WTC11 (cell line): ENCODE measurements at regions not wholly inside any gene's neighbourhood (a gene's known extent, or its start where the extent isn't known, plus 50 kb on each side); places are given as distances from the start of the nearest gene placed in this dataset.

Source experiments
- ATAC-seq: fragments of 200-7000 bp; cut with Tn5 transposase; 2 replicates; pipeline ENCODE4 v1.10.0; 2021; ENCODE audit warnings: mild to moderate bottlenecking, moderate library complexity
- CTCF ChIA-PET: fragments of 300-600 bp; sonication (Branson Sonifier 250); formaldehyde crosslinking; loops from one replicate; lab custom pipeline; 2021; ENCODE audit warnings: antibody characterized with exemption; lab: Charles Lee
- POLR2A ChIA-PET: fragments of 350-600 bp; sonication (Branson Sonifier 250); formaldehyde crosslinking; loops from one replicate; lab custom pipeline; 2021; ENCODE audit warnings: antibody characterized with exemption; lab: Charles Lee
- DNase-seq: peaks from one replicate; pipeline ENCODE4 v3.0.0; 2021; ENCODE audit warnings: low spot score
- H3K27ac Mint-ChIP-seq: 2 replicates; pipeline ENCODE4 v1.8.0; 2021; ENCODE audit warnings: mixed read lengths
- H3K27me3 Mint-ChIP-seq: 2 replicates; pipeline ENCODE4 v1.8.0; 2021; ENCODE audit warnings: low read depth, mild to moderate bottlenecking, moderate library complexity, mixed read lengths
- H3K36me3 Mint-ChIP-seq: 2 replicates; pipeline ENCODE4 v1.8.0; 2021; ENCODE audit warnings: mixed read lengths
- H3K4me1 Mint-ChIP-seq: 2 replicates; pipeline ENCODE4 v1.8.0; 2022; ENCODE audit warnings: mixed read lengths
- H3K4me3 Mint-ChIP-seq: 2 replicates; pipeline ENCODE4 v1.8.0; 2021; ENCODE audit warnings: mild to moderate bottlenecking, moderate library complexity, mixed read lengths
- H3K9me3 Mint-ChIP-seq: 2 replicates; pipeline ENCODE4 v1.8.0; 2021; ENCODE audit warnings: mixed read lengths
- CREM ChIP-seq: sonication (generic); formaldehyde crosslinking; IDR thresholded peaks from 2 replicates; pipeline ENCODE4 v1.8.1; 2022; ENCODE audit warnings: mild to moderate bottlenecking, missing genetic modification reagents, moderate library complexity
- CTCF ChIP-seq: fragments of 200-600 bp; IDR thresholded peaks from 2 replicates; pipeline ENCODE4 v1.8.0; 2022; ENCODE audit warnings: antibody characterized with exemption
- E2F5 ChIP-seq: sonication (generic); formaldehyde crosslinking; IDR thresholded peaks from 2 replicates; pipeline ENCODE4 v1.8.1; 2022; ENCODE audit warnings: mild to moderate bottlenecking, moderate library complexity, missing genetic modification reagents
- ERG ChIP-seq: fragments of 250-450 bp; sonication (Bioruptor Pico); IDR thresholded peaks from 2 replicates; pipeline ENCODE4 v1.8.0; 2021; ENCODE audit warnings: mild to moderate bottlenecking
- ESRRA ChIP-seq: sonication (generic); formaldehyde crosslinking; IDR thresholded peaks from 2 replicates; pipeline ENCODE4 v1.8.1; 2022; ENCODE audit warnings: mild to moderate bottlenecking, missing genetic modification reagents, borderline replicate concordance
- HMGA2 ChIP-seq: fragments of 250-450 bp; sonication (Bioruptor Pico); IDR thresholded peaks from 2 replicates; pipeline ENCODE4 v1.4.0; 2021; ENCODE audit warnings: mild to moderate bottlenecking, moderate library complexity
- HMGXB4 ChIP-seq: sonication (generic); formaldehyde crosslinking; IDR thresholded peaks from 2 replicates; pipeline ENCODE4 v1.8.1; 2023; ENCODE audit warnings: mild to moderate bottlenecking, moderate library complexity, missing genetic modification reagents
- IRF2 ChIP-seq: sonication (generic); formaldehyde crosslinking; IDR thresholded peaks from 2 replicates; pipeline ENCODE4 v1.8.0; 2022; ENCODE audit warnings: low read depth, missing genetic modification reagents, borderline replicate concordance
- NR3C1 ChIP-seq: sonication (generic); formaldehyde crosslinking; conservative IDR thresholded peaks from 2 replicates; pipeline ENCODE4 v1.8.1; 2023; ENCODE audit warnings: low read depth, mild to moderate bottlenecking, missing genetic modification reagents
- PRDM15 ChIP-seq: sonication (generic); formaldehyde crosslinking; IDR thresholded peaks from 2 replicates; pipeline ENCODE4 v1.8.0; 2022; ENCODE audit warnings: missing genetic modification reagents
- PRRX2 ChIP-seq: fragments of 250-450 bp; sonication (Bioruptor Pico); IDR thresholded peaks from 2 replicates; pipeline ENCODE4 v1.8.0; 2021; ENCODE audit warnings: mild to moderate bottlenecking
- SMAD3 ChIP-seq: sonication (generic); formaldehyde crosslinking; IDR thresholded peaks from 2 replicates; pipeline ENCODE4 v1.8.0; 2022; ENCODE audit warnings: missing genetic modification reagents, mild to moderate bottlenecking, borderline replicate concordance
- SMAD4 ChIP-seq: sonication (generic); formaldehyde crosslinking; IDR thresholded peaks from 2 replicates; pipeline ENCODE4 v1.8.0; 2022; ENCODE audit warnings: mild to moderate bottlenecking, missing genetic modification reagents
- TEAD1 ChIP-seq: sonication (generic); formaldehyde crosslinking; IDR thresholded peaks from 2 replicates; pipeline ENCODE4 v1.8.0; 2022; ENCODE audit warnings: mild to moderate bottlenecking, missing genetic modification reagents
- TEAD4 ChIP-seq: sonication (generic); formaldehyde crosslinking; IDR thresholded peaks from 2 replicates; pipeline ENCODE4 v1.8.0; 2022; ENCODE audit warnings: mild to moderate bottlenecking, missing genetic modification reagents
- TP53 ChIP-seq: sonication (generic); formaldehyde crosslinking; IDR thresholded peaks from 2 replicates; pipeline ENCODE4 v1.8.1; 2023; ENCODE audit warnings: mild to moderate bottlenecking, missing genetic modification reagents
- ZBTB21 ChIP-seq: sonication (generic); formaldehyde crosslinking; IDR thresholded peaks from 2 replicates; pipeline ENCODE4 v1.8.1; 2023; ENCODE audit warnings: mild to moderate bottlenecking, missing genetic modification reagents, borderline replicate concordance
- ZNF263 ChIP-seq: sonication (generic); formaldehyde crosslinking; IDR thresholded peaks from 2 replicates; pipeline ENCODE4 v1.8.1; 2022; ENCODE audit warnings: low read depth, mild to moderate bottlenecking, moderate library complexity, missing genetic modification reagents
- ZNF416 ChIP-seq: fragments of 250-450 bp; sonication (Bioruptor Pico); IDR thresholded peaks from 2 replicates; pipeline ENCODE4 v1.9.0; 2021; ENCODE audit warnings: mild to moderate bottlenecking, inconsistent platforms

- ChIA-PET CTCF (interaction anchor here (1.6 kb wide), 1 partner anchor 220 kb away, joined by 3 read pairs; no protein-coding TSS in a partner anchor), POLR2A (no interaction called here)
- 0 out of 2 replicates have a peak, but pooled peaks cover 2% of the 10 kb centered on the region for H3K9me3 Mint-ChIP-seq
- no peaks in the 10 kb centered on the region; the same call in 1 of the 2 replicates for H3K27me3 Mint-ChIP-seq
- peaks cover 10% of the 10 kb centered on the region for H3K4me1 Mint-ChIP-seq
- no peak overlapping the region for H3K27ac Mint-ChIP-seq
- H3K36me3 Mint-ChIP-seq = no peaks in the 10 kb centered on the region
- TF ChIP-seq NR3C1 (CRISPR knock-in tag) (no peak), ESRRA (CRISPR knock-in tag) (no peak), E2F5 (CRISPR knock-in tag) (no peak), ZBTB21 (CRISPR knock-in tag) (no peak), TEAD1 (no peak), SMAD3 (CRISPR knock-in tag) (no peak)
- H3K4me3 Mint-ChIP-seq = no peak overlapping the region
- no peak for ATAC-seq
- no peak for DNase-seq
Measured at GRCh38 chr6:149212206-149212605, 105.3 kb upstream of the TAB2 start.

GRCh38 chr6:149212892-149213801 lies 104.4 kb upstream of the TAB2 start:
- Mint-ChIP-seq H3K4me1 (peaks cover 10% of the 10 kb centered on the region), H3K36me3 (no peaks in the 10 kb centered on the region), H3K27ac (no peak overlapping the region), H3K27me3 (no peaks in the 10 kb centered on the region), H3K9me3 (0 out of 2 replicates have a peak, but pooled peaks cover 3% of the 10 kb centered on the region), H3K4me3 (no peak overlapping the region)
- ATAC-seq (no peak), DNase-seq (no peak)
- TF ChIP-seq TEAD1 = no peak
- TF ChIP-seq SMAD4 = no peak
- TF ChIP-seq ZNF263 = no peak
- TF ChIP-seq ZNF416 (CRISPR knock-in tag) = no peak
- no peak for TF ChIP-seq CTCF
- no peak for TF ChIP-seq PRRX2
- TF ChIP-seq ERG (CRISPR knock-in tag) = no peak
- TF ChIP-seq TEAD4 (CRISPR knock-in tag) = no peak
- no peak for TF ChIP-seq CREM (CRISPR knock-in tag)
- no peak for TF ChIP-seq IRF2 (CRISPR knock-in tag)
- no peak for TF ChIP-seq PRDM15 (CRISPR knock-in tag)
- TF ChIP-seq HMGXB4 (CRISPR knock-in tag) = no peak
- no peak for TF ChIP-seq TP53 (CRISPR knock-in tag)
- no peak for TF ChIP-seq HMGA2
- POLR2A ChIA-PET = no interaction called here
- CTCF ChIA-PET = interaction anchor here (1.6 kb wide), 1 partner anchor 219 kb away, joined by 3 read pairs; no protein-coding TSS in a partner anchor
